C1 segment of cervical spinal cord (tissue), 14 donors: ENCODE measurements at regions not wholly inside any gene's neighbourhood (a gene's known extent, or its start where the extent isn't known, plus 50 kb on each side); places are given as distances from the start of the nearest gene placed in this dataset.

Experiments used
- DNase-seq, 14 donors: peaks; one replicate each; lab custom pipeline; 2025; lab: John Stamatoyannopoulos, UW

DNA sequence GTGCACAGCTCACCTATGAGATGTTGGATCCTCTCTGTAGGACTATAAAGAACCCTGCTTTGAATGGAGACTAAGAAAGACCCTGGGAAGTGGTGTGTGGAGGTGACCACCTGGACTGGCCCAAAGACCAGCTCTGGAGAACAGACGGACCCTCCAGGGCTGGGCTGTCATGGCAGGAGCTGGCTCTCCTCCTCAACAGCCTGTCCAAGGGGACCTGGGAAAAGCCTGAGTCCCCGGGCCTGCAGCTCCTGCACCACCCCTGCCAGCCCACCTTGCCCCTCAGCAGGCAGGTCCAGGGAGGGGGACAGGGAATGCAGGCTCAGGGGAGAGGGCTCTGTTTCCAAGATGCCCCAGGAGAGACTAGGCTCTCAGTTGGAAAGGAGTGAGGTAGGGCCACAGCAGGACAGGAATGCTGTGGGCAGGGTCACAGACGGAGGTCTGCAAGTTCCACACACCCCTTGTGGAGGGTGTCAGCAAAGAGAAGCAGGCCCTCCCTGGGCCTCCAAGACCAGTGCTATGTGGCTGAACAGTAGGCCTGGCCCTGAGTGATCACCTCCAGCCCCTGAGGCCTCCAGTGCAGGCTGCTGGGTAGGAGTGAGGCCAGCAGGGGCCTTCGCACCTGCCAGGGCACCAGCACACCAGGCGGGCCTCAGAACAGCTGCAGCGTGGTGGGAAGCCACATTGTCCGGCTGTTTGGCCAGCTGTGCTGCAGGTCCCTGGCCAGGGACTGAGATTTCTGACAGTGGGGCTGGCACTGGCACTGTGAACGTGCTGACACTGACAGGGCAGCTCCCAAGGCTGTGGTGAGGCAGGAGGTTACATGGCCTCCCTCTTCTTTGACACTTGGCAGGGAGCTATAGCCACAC is 86.4 kb upstream of the OTOS start:
- DNase-seq = no peak

- no peak for DNase-seq
These were observed 87.3 kb upstream of the OTOS start for GRCh38 chr2:240227538-240228428.

- no peak for DNase-seq
These were observed 88.5 kb upstream of the OTOS start for GRCh38 chr2:240229005-240229404.

DNA sequence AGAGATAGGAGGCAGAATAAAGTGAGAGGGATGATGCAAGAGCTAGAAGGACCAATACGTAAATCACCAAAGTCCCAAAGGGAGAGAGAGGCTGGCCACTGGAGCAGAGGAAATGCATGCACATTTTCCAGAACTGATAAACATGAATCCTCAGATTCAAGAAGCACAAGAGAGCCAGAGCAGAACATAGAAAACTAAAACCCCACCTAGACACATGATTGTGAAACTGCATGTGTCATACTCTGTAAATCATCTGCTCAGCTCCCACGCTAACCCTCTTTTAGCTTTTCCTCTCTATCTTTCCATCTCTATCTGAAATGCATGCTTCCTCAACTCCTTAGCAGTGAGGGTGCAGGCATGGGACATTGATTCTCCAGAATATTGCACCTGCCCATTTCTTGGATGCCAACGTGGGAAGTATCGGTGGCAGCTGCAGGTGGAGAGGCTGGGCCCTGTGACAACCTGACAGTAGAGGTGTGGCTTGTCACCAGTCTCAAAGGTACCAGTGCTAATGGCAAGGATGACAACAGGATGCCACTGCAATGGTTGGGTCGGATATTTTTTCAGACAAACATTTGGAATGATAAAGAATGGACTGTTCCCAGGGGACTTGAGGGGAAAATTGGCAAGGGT is 89.3 kb upstream of the OTOS start:
- DNase-seq = no peak

GRCh38 chr2:240230291-240230931 is 90.0 kb upstream of the OTOS start:
- no peak for DNase-seq

GRCh38 chr2:240231838-240232244 is 91.4 kb upstream of the OTOS start:
- no peak for DNase-seq

DNA sequence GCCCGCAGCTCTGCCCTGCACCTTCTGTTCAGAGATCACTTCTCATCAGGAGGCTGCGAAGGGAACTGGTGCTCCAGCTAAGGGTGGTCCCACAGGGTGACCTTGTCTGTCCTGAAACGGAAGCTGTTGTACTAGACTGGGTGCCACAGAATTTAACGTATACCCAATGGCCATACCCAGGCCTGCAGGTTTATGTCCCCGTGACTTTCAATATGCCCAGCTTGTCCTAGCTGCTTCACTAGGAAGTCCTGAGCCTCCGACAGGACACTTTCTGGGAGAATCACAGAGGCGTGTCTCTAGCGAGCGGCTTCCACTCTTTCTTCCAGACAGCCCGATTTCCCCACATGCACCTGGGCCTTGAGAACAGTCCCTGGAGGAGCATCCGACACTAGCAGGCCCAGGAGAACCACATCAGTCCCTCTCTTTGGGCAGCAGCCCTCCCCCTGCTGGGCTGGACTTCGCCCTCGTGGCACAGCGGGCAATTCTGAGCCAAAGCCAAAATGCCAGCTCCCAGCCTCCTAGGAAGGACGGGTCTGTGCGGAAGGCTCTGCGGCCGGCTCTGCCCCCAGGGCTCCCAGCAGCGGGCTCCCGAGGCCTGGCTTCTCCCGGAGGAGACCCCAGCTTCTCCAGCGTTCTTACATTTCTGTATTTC is 91.9 kb upstream of the OTOS start:
- DNase-seq = no peak

- DNase-seq = peak in 12 of 14 donors; percentile 13 to 81 (median 56)
These were observed 92.8 kb upstream of the OTOS start for GRCh38 chr2:240232961-240233884.

GRCh38 chr2:240233885-240234502 is 93.5 kb upstream of the OTOS start:
- no peak for DNase-seq

DNA sequence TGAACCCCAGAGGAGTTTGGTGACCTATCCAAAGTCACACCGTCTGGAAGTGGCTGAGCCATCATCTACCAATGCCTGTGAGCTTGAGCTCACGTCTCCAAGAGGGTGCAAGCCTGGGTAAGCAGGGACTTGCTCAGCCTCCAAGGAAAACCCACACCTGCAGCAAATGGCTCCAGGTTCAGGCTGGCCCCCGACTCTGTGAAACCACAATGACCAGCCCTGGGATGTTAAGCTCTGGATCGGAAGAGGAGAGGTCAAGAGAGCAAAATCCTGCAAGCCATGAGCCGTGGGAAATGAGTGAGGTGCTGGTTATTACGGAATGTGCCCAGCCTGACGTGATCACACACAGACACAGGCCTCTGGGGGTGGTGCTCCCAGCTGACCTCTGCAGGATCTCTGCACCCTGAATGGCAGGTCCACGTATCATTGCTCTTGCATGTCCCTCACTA is 94.1 kb upstream of the OTOS start:
- no peak for DNase-seq

DNA sequence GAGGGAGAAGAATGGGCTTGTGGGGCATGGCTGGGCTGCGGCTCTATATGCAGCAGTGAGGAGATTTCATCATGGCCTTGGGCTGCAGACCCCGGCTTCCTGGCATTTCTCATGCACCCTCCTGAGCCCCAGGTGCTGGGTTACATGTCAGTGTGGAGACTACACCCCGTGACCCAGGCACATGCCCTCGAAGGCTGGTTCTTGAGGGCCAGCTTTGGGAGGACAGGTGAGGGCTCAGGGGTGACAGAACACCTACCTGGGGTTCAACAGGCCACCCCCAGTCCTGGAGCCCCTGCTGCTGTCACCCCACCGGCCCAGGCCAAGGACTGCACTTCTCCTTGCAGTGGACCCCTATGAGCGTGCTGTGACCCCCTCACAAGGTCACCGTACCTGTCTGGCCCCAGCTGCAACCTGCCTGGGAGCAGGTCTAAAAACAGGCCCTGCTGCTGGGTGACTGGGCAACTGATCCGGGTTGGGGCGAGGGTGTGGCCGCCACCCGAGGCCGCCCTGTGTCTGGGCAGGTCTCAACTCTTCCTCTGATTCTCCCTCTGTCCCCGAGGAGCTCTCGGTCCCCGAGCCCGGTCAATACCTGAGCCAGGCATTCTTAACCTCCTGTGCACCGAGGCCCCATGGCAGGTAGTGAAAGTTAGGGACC is 94.8 kb upstream of the OTOS start:
- DNase-seq = no peak

DNA sequence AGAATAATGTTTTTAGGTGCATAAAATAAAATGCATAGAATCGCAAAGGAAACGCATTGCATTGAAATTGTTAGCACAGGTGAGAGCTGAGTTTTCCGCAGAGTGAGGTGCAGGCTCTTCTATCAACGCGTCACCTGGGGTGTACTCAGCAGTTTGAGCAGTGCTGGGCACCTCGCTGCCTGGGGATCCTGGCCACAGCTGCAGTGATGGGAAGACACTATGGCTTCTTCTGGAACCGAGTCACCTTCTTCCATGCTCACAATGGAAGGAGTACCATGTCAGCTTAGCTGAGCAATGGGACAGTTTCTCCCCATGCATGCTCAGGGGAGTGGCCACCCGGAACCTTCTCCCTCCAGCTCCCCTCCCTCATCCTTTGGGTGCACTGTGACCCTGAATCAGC is 95.4 kb upstream of the OTOS start:
- DNase-seq = no peak

DNA sequence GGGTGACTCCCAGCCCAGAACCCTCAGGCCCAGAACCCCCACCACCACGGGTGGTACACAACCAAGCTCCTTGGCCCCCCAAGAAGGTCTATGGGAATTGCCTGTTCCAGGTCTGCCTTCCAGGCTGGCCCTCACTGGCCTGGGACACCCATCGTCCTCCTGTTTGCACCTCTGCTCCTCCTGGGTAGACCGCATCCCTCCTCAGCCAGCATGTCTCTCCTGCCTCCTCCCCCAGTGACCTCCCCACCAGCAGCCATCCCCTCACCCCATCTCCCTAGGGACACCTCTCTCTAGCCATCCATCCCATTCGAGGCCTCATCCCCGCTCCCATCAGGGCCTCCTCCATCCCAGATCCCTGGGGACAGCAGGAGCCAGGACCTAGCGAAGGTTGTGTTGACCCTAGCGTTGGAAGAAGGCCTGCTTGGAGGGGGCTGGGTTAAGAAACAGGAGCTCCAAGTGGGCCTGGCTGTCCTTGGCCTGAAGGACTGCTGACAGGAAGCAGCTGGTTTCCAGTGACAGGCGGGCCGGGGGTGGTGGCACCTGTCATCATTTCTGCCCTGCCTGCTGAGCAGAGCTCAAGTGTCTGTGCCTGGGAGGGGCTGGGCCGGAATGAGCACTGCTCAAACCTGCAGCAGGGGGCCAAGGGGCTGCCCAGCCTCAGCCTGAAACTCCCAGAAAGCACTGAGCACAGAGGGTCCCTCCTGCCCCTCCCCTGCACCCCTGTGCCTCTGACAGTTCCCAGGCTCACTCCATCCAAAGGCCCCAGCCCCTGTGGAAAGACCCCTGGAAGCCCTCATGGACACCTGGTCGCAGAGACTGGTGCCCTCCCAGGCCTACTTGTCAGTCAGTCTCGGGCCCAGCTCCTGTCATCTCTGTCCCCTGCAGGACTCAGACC is 96.0 kb upstream of the OTOS start:
- peak in 1 of 14 donors; percentile 17 for DNase-seq

GRCh38 chr2:240237609-240238174 is 97.2 kb upstream of the OTOS start:
- DNase-seq = peak in 1 of 14 donors; percentile 70

DNA sequence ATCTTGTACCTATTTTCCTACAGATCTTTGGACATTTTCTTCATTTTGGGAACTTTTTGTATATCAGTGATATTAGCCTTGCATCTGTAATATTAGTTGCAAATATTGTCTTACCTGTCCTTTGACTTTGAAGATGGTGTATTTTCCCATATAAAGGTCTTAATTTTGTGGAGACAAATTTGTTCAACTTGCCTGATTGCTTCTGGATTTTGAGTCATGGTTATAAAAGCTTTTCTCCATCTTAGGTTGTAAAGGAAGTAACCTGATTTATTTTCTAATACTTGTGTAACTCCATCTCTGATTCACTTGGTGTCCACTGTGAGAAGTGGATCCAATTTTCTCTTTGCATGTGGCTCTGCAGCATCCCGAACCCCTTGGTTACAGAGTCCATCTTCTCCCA is 97.7 kb upstream of the OTOS start:
- DNase-seq = no peak

GRCh38 chr2:240238786-240239185 is 98.3 kb upstream of the OTOS start:
- no peak for DNase-seq

GRCh38 chr2:240239325-240239724 is 98.9 kb upstream of the OTOS start:
- DNase-seq = no peak
